ENCODE measurements at regions not wholly inside any gene's neighbourhood (a gene's known extent, or its start where the extent isn't known, plus 50 kb on each side); places are given as distances from the start of the nearest gene placed in this dataset.

DNA sequence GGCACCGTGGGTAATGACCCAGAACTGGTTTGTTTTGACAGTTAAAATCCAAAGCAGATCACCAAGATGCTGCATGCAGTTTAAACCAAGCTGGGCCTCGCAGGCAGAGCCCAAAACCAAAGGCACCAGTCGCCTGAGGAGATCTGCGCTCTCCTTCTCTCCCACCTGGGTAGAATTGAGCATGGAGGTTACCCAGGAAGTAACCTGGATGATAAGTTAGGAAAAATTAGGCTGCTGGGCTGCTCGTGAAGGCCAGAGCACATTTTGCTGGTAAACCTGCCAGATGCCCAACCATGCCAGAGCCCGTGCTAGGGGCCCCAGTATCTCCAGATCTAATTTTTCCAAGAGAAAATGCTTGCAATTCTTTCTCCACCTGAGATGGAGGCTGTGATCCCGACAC lies 388.3 kb upstream of the MGMT start:
- Histone ChIP-seq H3K79me2 (ENCODE audit: insufficient read depth, low read length) (no peaks in the 10 kb centered on the region), H3K4me2 (ENCODE audit: insufficient read depth, low read length) (no peak overlapping the region), H3K9ac (ENCODE audit: low read depth, low read length) (no peak overlapping the region), H3K4me3 (ENCODE audit: low read depth in 1 of 2, low read length in 2 of 2) (no peak overlapping the region), H3K4me1 (ENCODE audit: insufficient read depth, low read length) (no peaks in the 10 kb centered on the region), H2AFZ (ENCODE audit: low read depth, low read length) (no peak overlapping the region), H3K27ac (ENCODE audit: low read length) (no peak overlapping the region), H3K27me3 (ENCODE audit: insufficient read depth, low read length, poor library complexity) (no peaks in the 10 kb centered on the region), H3K36me3 (ENCODE audit: insufficient read depth, low read length) (no peaks in the 10 kb centered on the region), H4K20me1 (ENCODE audit: insufficient read depth, low read length) (no peaks in the 10 kb centered on the region), H3K9me3 (ENCODE audit: insufficient read depth, low read length, severe bottlenecking) (peaks cover 11% of the 10 kb centered on the region)
- no peak for DNase-seq
- TF ChIP-seq, protein P1, sequence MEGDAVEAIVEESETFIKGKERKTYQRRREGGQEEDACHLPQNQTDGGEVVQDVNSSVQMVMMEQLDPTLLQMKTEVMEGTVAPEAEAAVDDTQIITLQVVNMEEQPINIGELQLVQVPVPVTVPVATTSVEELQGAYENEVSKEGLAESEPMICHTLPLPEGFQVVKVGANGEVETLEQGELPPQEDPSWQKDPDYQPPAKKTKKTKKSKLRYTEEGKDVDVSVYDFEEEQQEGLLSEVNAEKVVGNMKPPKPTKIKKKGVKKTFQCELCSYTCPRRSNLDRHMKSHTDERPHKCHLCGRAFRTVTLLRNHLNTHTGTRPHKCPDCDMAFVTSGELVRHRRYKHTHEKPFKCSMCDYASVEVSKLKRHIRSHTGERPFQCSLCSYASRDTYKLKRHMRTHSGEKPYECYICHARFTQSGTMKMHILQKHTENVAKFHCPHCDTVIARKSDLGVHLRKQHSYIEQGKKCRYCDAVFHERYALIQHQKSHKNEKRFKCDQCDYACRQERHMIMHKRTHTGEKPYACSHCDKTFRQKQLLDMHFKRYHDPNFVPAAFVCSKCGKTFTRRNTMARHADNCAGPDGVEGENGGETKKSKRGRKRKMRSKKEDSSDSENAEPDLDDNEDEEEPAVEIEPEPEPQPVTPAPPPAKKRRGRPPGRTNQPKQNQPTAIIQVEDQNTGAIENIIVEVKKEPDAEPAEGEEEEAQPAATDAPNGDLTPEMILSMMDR (IDR thresholded peaks at IDR 0.05; ENCODE audit: borderline replicate concordance, extremely low read depth, low read length, poor library complexity, severe bottlenecking): no peak
- no peak for TF ChIP-seq EZH2 (IDR thresholded peaks at IDR 0.05; ENCODE audit: borderline replicate concordance, low read depth, low read length, severe bottlenecking)
- ATAC-seq (ENCODE audit: insufficient read depth, low read depth): no peak

DNA sequence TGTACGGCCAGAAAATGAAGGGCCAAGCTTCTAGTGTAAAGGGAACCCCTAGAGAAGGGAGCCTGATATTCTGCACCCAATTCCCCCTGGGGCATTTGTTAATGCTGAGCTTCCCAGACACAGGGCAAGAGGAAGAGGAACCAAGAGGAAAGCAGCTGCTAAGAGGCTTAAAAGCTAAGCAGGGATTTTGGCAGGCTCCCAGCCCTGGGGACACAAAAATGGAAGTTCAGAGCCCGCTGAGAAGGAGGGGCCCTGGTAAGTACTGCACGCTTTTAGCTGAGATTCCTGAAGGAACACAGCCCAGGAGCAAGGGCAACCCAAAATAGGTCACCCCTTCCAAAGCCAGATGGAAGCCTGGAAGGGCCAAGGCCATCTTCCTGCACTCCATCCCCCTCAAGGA lies 387.3 kb upstream of the MGMT start:
- DNase-seq (no peak), ATAC-seq (ENCODE audit: insufficient read depth, low read depth) (no peak)
- no peaks in the 10 kb centered on the region for H3K4me1 ChIP-seq (ENCODE audit: insufficient read depth, low read length)
- H2AFZ ChIP-seq (ENCODE audit: low read depth, low read length): no peak overlapping the region
- H3K9me3 ChIP-seq (ENCODE audit: insufficient read depth, low read length, severe bottlenecking): peaks cover 13% of the 10 kb centered on the region
- no peaks in the 10 kb centered on the region for H3K79me2 ChIP-seq (ENCODE audit: insufficient read depth, low read length)
- TF ChIP-seq, protein P1 (IDR thresholded peaks at IDR 0.05; ENCODE audit: borderline replicate concordance, extremely low read depth, low read length, poor library complexity, severe bottlenecking): no peak
- TF ChIP-seq EZH2 (IDR thresholded peaks at IDR 0.05; ENCODE audit: borderline replicate concordance, low read depth, low read length, severe bottlenecking): no peak
- no peaks in the 10 kb centered on the region for H3K36me3 ChIP-seq (ENCODE audit: insufficient read depth, low read length)
- no peak overlapping the region for H3K4me3 ChIP-seq (ENCODE audit: low read depth in 1 of 2, low read length in 2 of 2)
- H3K27ac ChIP-seq (ENCODE audit: low read length): no peak overlapping the region
- H3K9ac ChIP-seq (ENCODE audit: low read depth, low read length): no peak overlapping the region
- no peak overlapping the region for H3K4me2 ChIP-seq (ENCODE audit: insufficient read depth, low read length)
- no peaks in the 10 kb centered on the region for H3K27me3 ChIP-seq (ENCODE audit: insufficient read depth, low read length, poor library complexity)
- no peaks in the 10 kb centered on the region for H4K20me1 ChIP-seq (ENCODE audit: insufficient read depth, low read length)

DNA sequence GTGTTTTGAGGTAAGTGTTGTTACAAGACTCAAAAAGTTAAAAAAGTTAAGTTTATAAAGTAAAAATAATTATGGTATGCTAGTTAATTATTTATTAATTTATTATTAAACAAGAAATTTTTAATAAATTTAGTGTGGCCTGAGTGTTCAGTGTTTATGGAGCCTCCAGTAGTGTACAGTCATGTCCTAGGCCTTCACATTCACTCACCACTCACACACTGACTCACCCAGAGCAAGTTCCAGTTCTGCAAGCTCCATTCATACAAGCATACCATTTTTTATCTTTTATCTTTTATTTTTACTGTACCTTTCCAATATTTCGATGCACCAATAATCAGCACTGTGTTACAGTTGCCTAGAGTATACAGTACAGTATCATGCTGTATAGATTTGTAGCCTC lies 381.2 kb upstream of the MGMT start:
- no peak overlapping the region for H2AFZ ChIP-seq (ENCODE audit: low read depth, low read length)
- ATAC-seq (ENCODE audit: insufficient read depth, low read depth): no peak
- no peak overlapping the region for H3K27ac ChIP-seq (ENCODE audit: low read length)

More for the DNA sequence above, 381.2 kb upstream of the MGMT start:
- H4K20me1 ChIP-seq (ENCODE audit: insufficient read depth, low read length): no peaks in the 10 kb centered on the region
- peaks cover 12% of the 10 kb centered on the region for H3K9me3 ChIP-seq (ENCODE audit: insufficient read depth, low read length, severe bottlenecking)
- H3K4me3 ChIP-seq (ENCODE audit: low read depth in 1 of 2, low read length in 2 of 2): no peak overlapping the region
- H3K27me3 ChIP-seq (ENCODE audit: insufficient read depth, low read length, poor library complexity): no peaks in the 10 kb centered on the region
- no peak for DNase-seq
- H3K9ac ChIP-seq (ENCODE audit: low read depth, low read length): no peak overlapping the region
- H3K4me1 ChIP-seq (ENCODE audit: insufficient read depth, low read length): no peaks in the 10 kb centered on the region
- no peak overlapping the region for H3K4me2 ChIP-seq (ENCODE audit: insufficient read depth, low read length)
- H3K36me3 ChIP-seq (ENCODE audit: insufficient read depth, low read length): no peaks in the 10 kb centered on the region
- TF ChIP-seq, protein P1 (IDR thresholded peaks at IDR 0.05; ENCODE audit: borderline replicate concordance, extremely low read depth, low read length, poor library complexity, severe bottlenecking): no peak
- no peak for TF ChIP-seq EZH2 (IDR thresholded peaks at IDR 0.05; ENCODE audit: borderline replicate concordance, low read depth, low read length, severe bottlenecking)
- no peaks in the 10 kb centered on the region for H3K79me2 ChIP-seq (ENCODE audit: insufficient read depth, low read length)
